ENCODE measurements at regions not wholly inside any gene's neighbourhood (a gene's known extent, or its start where the extent isn't known, plus 50 kb on each side); places are given as distances from the start of the nearest gene placed in this dataset.

DNA sequence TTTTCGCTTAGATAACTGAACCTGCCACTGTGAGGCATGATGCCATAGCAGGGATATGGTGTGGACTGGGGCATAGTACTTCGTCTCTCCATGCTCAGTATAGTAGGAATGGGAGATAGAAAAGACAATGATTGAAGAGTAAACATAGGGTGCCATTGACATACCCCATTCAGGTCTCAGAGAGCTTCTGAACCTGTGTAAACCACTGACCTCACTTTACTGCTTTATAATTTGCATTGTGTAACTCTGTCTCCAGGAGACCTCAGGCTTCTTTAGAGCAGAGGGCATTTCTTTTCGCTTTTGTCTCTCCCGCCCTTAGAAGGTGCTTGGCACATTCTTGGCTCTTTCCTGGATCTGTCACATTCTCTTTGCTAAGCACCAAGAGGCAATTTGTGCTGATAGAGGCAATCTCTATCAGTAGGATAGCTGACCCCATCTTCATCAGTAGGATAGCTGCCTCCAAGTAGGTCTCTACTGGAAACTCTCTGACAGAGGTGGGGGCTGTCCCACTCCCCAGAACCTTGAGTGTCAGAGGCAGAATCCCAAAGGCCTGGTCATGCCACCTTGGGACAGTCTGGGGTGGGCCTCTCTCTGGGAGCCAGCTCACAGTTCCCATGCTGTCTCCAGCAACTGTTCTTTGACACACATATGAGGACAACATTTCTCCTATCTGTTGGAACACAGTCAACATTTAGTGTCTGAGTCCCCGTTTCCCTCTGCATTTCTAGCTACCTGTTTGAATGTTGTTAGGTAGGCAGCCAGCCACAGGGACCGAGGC, 181.9 kb downstream of the UTP18 start:
- TF ChIP-seq POLR2A (IDR thresholded peaks at IDR 0.05): no peak
- TF ChIP-seq EP300 (IDR thresholded peaks at IDR 0.05): no peak
- TF ChIP-seq, protein P1, sequence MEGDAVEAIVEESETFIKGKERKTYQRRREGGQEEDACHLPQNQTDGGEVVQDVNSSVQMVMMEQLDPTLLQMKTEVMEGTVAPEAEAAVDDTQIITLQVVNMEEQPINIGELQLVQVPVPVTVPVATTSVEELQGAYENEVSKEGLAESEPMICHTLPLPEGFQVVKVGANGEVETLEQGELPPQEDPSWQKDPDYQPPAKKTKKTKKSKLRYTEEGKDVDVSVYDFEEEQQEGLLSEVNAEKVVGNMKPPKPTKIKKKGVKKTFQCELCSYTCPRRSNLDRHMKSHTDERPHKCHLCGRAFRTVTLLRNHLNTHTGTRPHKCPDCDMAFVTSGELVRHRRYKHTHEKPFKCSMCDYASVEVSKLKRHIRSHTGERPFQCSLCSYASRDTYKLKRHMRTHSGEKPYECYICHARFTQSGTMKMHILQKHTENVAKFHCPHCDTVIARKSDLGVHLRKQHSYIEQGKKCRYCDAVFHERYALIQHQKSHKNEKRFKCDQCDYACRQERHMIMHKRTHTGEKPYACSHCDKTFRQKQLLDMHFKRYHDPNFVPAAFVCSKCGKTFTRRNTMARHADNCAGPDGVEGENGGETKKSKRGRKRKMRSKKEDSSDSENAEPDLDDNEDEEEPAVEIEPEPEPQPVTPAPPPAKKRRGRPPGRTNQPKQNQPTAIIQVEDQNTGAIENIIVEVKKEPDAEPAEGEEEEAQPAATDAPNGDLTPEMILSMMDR (IDR thresholded peaks at IDR 0.05): no peak
- H3K36me3 ChIP-seq: no peaks in the 10 kb centered on the region
- H3K27me3 ChIP-seq: no peaks in the 10 kb centered on the region
- H3K4me1 ChIP-seq: no peaks in the 10 kb centered on the region
- H3K9me3 ChIP-seq: no peaks in the 10 kb centered on the region
- H3K4me3 ChIP-seq: no peak overlapping the region
- WGBS, 2 donors: 93 to 95% methylated on average over 6 of the region's 6 CpGs
- H3K27ac ChIP-seq: no peak overlapping the region
- no peak for DNase-seq (ENCODE audit: low spot score in 2 of 2)

DNA sequence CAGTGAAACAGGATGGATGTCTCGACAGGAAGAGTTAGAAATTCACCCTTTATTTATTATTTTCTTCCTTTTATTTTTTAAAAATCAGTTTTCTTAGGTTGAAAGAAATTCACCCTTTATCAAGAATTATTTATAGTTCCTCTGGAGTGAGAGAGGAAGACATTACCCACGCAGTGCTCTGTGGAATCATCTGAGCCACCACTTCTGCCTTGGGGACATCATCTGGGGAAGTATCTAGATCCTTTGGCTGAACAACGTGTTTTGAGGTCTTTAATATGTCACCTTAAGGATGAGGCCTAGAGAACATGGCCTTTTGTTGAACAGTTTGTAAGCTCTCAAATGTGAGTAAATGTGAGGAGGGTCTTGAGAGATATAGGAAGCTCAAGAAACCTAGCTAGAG, 183.3 kb downstream of the UTP18 start:
- DNase-seq (ENCODE audit: low spot score in 2 of 2): no peak
- H3K36me3 ChIP-seq: no peaks in the 10 kb centered on the region
- WGBS, 2 donors: 80 to 85% methylated on average over 3 of the region's 3 CpGs
- H3K4me3 ChIP-seq: no peak overlapping the region
- peaks cover 0 to 4% (median 0%) of the 10 kb centered on the region in 4 donors for H3K9me3 ChIP-seq
- no peaks in the 10 kb centered on the region for H3K27me3 ChIP-seq
- TF ChIP-seq EP300 (IDR thresholded peaks at IDR 0.05): no peak
- TF ChIP-seq POLR2A (IDR thresholded peaks at IDR 0.05): no peak
- TF ChIP-seq, protein P1 (IDR thresholded peaks at IDR 0.05): no peak
- H3K4me1 ChIP-seq: no peaks in the 10 kb centered on the region
- no peak overlapping the region for H3K27ac ChIP-seq

DNA sequence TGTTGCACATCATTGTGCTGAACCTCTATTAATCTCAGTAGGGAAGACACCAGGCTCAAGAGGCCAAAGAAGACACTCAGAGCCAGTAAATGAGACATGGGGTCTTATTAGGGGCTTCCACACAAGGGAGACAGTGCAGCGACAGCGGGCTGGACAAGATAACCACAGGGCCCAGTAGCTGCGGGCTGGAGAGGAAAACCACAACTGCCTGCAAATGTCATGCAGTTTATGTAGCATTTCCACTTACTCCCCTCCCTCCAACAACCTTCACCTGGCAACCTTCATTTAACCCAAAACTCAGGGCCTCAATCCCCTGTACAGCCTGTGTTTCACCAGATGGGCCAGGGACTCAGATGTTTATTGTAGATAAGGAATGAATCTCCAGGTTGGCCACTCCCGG, 185.6 kb downstream of the UTP18 start:
- DNase-seq (ENCODE audit: low spot score in 2 of 2): no peak
- H3K4me3 ChIP-seq: no peak overlapping the region
- H3K27me3 ChIP-seq: no peaks in the 10 kb centered on the region
- TF ChIP-seq, protein P1 (IDR thresholded peaks at IDR 0.05): no peak
- no peak for TF ChIP-seq POLR2A (IDR thresholded peaks at IDR 0.05)
- TF ChIP-seq EP300 (IDR thresholded peaks at IDR 0.05): no peak
- H3K36me3 ChIP-seq: no peaks in the 10 kb centered on the region
- H3K27ac ChIP-seq: no peak overlapping the region
- no peaks in the 10 kb centered on the region for H3K4me1 ChIP-seq
- peaks cover 0 to 14% (median 0%) of the 10 kb centered on the region in 4 donors for H3K9me3 ChIP-seq
- 78 to 87% methylated on average over 4 of the region's 4 CpGs for WGBS, 2 donors

DNA sequence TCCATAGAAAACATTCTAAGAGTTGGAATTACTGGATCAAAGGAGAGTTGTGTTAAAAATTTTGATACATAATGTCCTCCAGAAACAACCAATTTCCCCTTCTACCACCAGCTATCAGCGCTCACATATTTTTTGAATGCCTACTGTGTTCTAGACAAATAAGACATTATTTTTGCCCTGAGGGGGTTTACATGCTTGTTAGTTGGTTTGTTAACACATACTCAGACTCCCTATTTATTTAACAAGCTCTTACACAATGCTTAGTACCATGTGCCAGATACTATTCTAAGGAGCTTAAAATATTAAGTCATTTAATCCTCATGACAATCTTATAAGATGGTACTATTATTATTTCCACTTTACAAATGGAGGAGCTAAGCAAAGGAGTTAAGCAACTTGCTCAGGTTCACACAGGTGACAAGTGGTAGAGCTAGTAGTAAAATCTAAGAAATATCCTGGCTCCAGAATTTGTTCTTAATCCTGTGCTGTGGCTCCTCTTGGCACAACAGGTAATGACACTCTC, 194.2 kb downstream of the UTP18 start:
- DNase-seq (ENCODE audit: low spot score in 2 of 2): no peak
- H3K9me3 ChIP-seq: peaks cover 0 to 16% (median 0%) of the 10 kb centered on the region in 4 donors
- H3K4me3 ChIP-seq: no peak overlapping the region
- no peaks in the 10 kb centered on the region for H3K27me3 ChIP-seq
- no peak for TF ChIP-seq POLR2A (IDR thresholded peaks at IDR 0.05)
- no peak for TF ChIP-seq EP300 (IDR thresholded peaks at IDR 0.05)
- TF ChIP-seq, protein P1 (IDR thresholded peaks at IDR 0.05): no peak
- H3K4me1 ChIP-seq: no peaks in the 10 kb centered on the region
- 73 to 86% methylated on average over 1 of the region's 1 CpG for WGBS, 2 donors
- H3K36me3 ChIP-seq: no peaks in the 10 kb centered on the region
- H3K27ac ChIP-seq: no peak overlapping the region

DNA sequence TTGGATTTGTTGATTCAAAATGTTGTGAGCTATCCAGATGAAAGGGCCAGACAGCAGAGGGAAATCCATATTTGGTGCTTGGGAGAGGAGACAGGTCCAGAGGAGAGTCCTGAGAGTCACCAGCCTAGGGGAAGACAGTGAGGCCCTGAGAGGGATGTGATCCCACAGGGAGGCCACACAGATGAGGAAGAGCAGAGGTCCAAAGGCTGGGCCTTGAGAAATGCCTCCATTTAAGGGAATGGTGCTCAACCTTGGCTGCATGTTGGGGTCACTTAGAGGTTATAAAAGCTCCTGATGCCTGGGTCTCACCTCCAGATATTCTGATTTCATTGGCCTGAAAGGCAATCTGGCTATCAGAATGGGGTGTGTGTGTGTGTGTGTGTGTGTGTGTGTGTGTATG, 194.9 kb downstream of the UTP18 start:
- Histone ChIP-seq H3K9me3 (peaks cover 0 to 16% (median 0%) of the 10 kb centered on the region in 4 donors), H3K36me3 (no peaks in the 10 kb centered on the region), H3K27ac (no peak overlapping the region), H3K4me3 (no peak overlapping the region), H3K4me1 (no peaks in the 10 kb centered on the region), H3K27me3 (no peaks in the 10 kb centered on the region)
- no peak for DNase-seq (ENCODE audit: low spot score in 2 of 2)
- TF ChIP-seq, protein P1 (IDR thresholded peaks at IDR 0.05): no peak
- no peak for TF ChIP-seq POLR2A (IDR thresholded peaks at IDR 0.05)
- no peak for TF ChIP-seq EP300 (IDR thresholded peaks at IDR 0.05)
